HG03095 (cell line): ENCODE measurements at regions not wholly inside any gene's neighbourhood (a gene's known extent, or its start where the extent isn't known, plus 50 kb on each side); places are given as distances from the start of the nearest gene placed in this dataset.
"Not testable (repeated sequence)": the region's sequence is repeated elsewhere in the genome, so short reads cannot be mapped to it uniquely, and the experiment has no call there.

Experiments used
- ATAC-seq: cut with Tn5 transposase; IDR thresholded peaks from one replicate; pipeline ENCODE4 v1.9.1; 2021; ENCODE audit warnings: moderate library complexity; ENCODE audit not compliant: unreplicated experiment

- ATAC-seq = no peak
Measured at GRCh38 chr6:5838656-5839396, 167.9 kb downstream of the NRN1 start.

GRCh38 chr6:5837323-5837722 lies 169.4 kb downstream of the NRN1 start:
- no peak for ATAC-seq

- not testable (repeated sequence) for ATAC-seq
Measured at GRCh38 chr6:5836597-5836996, 170.1 kb downstream of the NRN1 start.

- ATAC-seq = no peak
Measured at GRCh38 chr6:5833120-5833519, 173.6 kb downstream of the NRN1 start.

- ATAC-seq = no peak
Measured at GRCh38 chr6:5832668-5833067, 174.1 kb downstream of the NRN1 start.

GRCh38 chr6:5831219-5831862 lies 175.4 kb downstream of the NRN1 start:
- ATAC-seq = not testable (repeated sequence)

GRCh38 chr6:5828296-5828695 lies 178.4 kb downstream of the NRN1 start:
- ATAC-seq = no peak

- ATAC-seq = no peak
Measured at GRCh38 chr6:5827056-5827904, 179.4 kb downstream of the NRN1 start.

GRCh38 chr6:5824382-5824983 lies 182.2 kb downstream of the NRN1 start:
- ATAC-seq = not testable (repeated sequence)
